ENCODE measurements at regions not wholly inside any gene's neighbourhood (a gene's known extent, or its start where the extent isn't known, plus 50 kb on each side); places are given as distances from the start of the nearest gene placed in this dataset.

GRCh38 chr15:97234851-97235610 lies 725.5 kb upstream of the ARRDC4 start:
- DNase-seq (ENCODE audit: low read depth in 1 of 2, low spot score in 1 of 2), result no peak

GRCh38 chr15:97235611-97235985 lies 724.9 kb upstream of the ARRDC4 start:
- DNase-seq (ENCODE audit: low read depth in 1 of 2, low spot score in 1 of 2), result no peak

- no peak for DNase-seq (ENCODE audit: low read depth in 1 of 2, low spot score in 1 of 2)
Measured at GRCh38 chr15:97236140-97236539, 724.4 kb upstream of the ARRDC4 start.

DNA sequence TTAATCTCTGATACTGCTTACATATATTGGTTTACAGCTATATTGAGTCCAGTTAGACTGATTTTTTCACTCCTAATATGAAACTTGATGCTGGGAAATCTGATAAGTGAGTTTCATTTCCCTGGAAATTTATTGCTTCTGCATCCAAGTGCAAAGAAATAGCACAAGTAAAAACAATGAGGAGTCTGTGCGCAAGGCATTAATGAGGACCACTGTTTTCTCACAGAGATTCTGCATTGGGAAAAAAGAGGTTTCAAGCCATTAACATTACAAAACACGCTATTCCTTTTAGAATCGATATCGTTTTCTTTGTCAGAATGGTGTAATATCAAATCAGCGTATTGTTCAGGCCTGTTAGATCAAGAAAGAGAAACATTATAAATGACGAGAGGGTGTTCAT lies 723.3 kb upstream of the ARRDC4 start:
- DNase-seq (ENCODE audit: low read depth in 1 of 2, low spot score in 1 of 2), result no peak

DNA sequence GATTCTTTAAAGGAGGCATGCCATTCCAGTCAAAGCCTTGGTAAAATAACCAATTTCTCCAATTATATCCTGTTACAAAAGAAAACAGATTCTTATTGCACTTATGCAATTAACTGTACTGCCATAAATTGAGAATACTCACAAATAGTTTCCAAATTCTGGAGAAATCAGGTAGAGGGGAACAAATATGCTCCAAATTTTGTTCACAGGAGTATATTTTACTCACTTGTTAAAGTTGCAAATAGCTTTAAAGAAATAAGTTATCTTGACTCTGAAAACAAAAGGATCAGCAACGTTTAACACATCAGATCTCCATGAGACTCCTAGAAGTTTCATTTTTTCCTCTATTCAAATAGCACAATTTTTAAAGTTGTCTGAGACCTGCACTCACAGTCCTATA lies 712.1 kb upstream of the ARRDC4 start:
- no peak for DNase-seq (ENCODE audit: low read depth in 1 of 2, low spot score in 1 of 2)

- no peak for DNase-seq (ENCODE audit: low read depth in 1 of 2, low spot score in 1 of 2)
Measured at GRCh38 chr15:97259943-97260342, 700.6 kb upstream of the ARRDC4 start.

DNA sequence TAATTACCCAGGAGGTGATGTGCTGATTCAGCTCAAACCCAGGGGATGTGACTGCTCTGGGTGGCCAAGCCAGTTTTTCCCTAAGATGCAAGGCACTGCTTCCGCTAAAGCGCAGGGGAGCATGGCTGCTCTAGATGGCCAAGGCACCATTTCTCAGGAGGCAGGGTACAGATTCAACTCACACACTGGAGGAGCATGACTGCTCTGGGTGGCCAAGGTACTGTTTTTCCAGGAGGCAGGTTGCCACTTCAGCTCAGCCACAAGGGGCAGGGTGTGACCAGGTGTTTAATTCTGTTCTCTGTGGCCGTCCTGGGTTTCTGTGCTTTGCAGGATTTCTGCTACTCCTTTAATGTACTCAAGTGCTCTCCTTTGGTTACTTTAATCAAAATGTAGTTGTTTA lies 659.3 kb upstream of the ARRDC4 start:
- no peak for DNase-seq (ENCODE audit: low read depth in 1 of 2, low spot score in 1 of 2)

- DNase-seq (ENCODE audit: low read depth in 1 of 2, low spot score in 1 of 2), result no peak
Measured at GRCh38 chr15:97316362-97316761, 644.1 kb upstream of the ARRDC4 start.

DNA sequence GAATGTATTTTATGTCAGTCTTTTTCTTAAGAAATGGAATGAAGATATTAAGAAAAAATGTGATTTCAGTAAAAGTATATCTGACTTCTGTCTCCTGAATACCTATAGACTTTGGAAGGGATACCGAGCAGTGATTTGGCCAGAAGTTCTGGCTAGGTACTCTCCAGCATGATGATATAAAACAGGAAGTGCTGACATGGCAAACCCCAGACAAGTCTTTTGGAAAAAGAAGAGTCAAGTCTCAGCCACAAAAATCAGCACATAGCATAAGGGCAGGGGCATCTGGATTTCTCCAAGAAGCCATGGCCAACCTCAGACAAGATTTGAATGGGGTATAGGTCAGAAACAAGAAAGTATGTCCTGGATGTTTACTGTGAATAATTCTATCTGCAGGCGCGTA lies 643.3 kb upstream of the ARRDC4 start:
- DNase-seq (ENCODE audit: low read depth in 1 of 2, low spot score in 1 of 2), result no peak

DNA sequence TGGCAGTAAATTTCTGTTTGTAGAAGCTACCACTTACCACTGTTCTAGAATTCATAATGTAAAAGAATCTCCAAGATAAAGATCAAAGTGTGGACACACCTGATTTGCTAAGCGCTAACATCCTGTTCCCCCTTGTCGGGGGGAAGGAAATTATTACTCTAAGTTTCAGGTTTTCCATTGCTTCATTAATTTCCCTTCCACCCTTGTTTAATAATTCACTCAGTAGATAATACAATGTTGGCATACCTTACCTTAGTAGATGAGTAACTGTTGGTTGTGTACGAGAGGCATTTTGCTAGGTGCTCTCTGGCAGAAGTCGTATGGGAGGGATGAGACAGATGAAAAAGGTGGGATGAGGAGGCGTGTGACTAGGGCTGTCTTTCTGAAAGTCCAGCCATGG lies 641.2 kb upstream of the ARRDC4 start:
- DNase-seq (ENCODE audit: low read depth in 1 of 2, low spot score in 1 of 2), result no peak

GRCh38 chr15:97346221-97346620 lies 614.3 kb upstream of the ARRDC4 start:
- no peak for DNase-seq (ENCODE audit: low read depth in 1 of 2, low spot score in 1 of 2)

GRCh38 chr15:97350813-97351212 lies 609.7 kb upstream of the ARRDC4 start:
- DNase-seq (ENCODE audit: low read depth in 1 of 2, low spot score in 1 of 2), result no peak

- no peak for DNase-seq (ENCODE audit: low read depth in 1 of 2, low spot score in 1 of 2)
Measured at GRCh38 chr15:97383516-97383915, 577.0 kb upstream of the ARRDC4 start.

GRCh38 chr15:97386940-97387339 lies 573.6 kb upstream of the ARRDC4 start:
- no peak for DNase-seq (ENCODE audit: low read depth in 1 of 2, low spot score in 1 of 2)

DNA sequence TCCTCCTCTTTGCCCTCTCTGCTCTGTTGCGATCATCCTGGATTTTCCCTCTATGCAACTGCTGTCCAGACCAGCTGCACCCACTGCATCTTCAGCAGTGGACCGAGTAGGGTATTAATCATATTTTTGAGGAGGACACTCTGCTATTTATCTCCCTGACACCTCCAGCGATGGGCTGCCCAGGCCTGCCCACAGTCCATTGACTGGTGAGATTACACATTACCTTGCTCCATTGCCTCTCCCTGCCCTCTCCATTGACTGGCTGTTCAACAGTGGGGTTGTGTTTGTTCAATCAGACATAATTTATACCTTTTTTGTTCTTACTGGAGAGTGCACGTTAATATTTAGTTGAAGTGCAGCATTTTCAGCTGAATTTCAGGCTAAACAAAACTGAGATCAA lies 559.3 kb upstream of the ARRDC4 start:
- no peak for DNase-seq (ENCODE audit: low read depth in 1 of 2, low spot score in 1 of 2)

DNA sequence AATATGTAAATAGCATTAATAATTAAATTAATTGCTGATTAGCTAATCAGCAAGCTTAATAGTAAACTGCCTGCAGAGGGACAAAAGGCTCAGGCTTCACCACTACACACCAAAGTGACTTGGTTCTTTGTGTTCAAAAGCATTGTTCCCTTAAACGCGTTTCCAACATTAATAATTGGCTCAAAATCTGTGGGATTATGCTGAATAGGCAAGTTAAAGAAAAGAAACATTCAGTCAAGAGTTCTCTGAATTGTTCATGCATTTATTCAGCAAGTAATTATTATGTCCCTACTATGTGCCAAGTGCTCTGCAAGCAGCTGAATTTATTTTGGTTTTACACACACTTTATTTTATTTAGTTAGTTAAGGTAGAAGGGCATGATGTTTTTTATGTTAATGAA lies 558.5 kb upstream of the ARRDC4 start:
- no peak for DNase-seq (ENCODE audit: low read depth in 1 of 2, low spot score in 1 of 2)

GRCh38 chr15:97406841-97407240 lies 553.7 kb upstream of the ARRDC4 start:
- no peak for DNase-seq (ENCODE audit: low read depth in 1 of 2, low spot score in 1 of 2)

DNA sequence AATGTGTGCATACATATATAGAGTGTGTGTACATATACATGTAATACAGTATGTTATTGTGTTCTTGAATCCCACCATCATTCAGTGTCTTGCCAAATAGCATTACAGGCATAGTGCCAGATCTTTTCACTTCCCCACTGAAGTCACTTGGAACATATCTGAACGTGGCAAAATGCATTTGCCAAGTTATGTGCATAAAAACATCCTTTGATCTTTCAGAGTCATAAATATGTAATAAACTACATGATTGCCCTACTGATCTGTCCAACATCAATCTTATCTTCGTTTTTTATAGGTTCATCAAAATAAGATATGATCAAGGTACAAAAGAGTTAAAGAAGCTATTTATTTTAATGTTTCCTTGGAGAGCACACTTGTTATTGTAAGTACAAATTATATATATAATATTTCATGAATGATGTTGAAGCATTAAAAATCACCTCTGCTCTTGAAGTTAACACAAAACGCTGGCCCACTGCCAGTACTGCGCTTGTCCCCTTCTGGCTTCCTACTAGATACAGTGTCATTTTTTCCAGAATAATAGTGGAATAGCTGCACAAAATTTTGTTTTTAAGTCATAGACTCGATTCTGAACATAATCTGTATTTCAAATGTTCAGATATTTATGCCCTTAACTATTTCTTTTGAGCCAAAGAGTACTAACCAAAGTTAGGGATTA lies 549.5 kb upstream of the ARRDC4 start:
- no peak for DNase-seq (ENCODE audit: low read depth in 1 of 2, low spot score in 1 of 2)

DNA sequence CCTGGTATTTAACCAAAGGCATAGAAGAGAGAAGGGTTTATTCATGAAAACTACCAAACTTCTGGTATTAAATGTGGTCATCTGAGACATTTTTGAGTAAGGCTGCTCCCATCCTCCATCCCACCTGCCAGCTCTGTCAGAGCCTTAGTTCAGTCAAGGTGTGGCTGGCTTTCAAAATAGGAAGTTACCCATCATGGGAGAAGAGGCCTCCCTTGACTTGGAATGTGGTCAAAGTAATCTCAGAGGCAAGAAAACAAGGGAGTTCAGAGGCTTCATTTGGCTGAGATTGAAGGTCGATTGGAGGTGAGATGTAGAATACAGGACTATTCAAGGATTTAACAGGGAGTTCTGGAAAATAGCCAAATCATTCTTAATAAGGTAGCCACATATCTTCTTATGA lies 540.4 kb upstream of the ARRDC4 start:
- no peak for DNase-seq (ENCODE audit: low read depth in 1 of 2, low spot score in 1 of 2)

GRCh38 chr15:97425596-97425995 lies 534.9 kb upstream of the ARRDC4 start:
- DNase-seq (ENCODE audit: low read depth in 1 of 2, low spot score in 1 of 2), result no peak

DNA sequence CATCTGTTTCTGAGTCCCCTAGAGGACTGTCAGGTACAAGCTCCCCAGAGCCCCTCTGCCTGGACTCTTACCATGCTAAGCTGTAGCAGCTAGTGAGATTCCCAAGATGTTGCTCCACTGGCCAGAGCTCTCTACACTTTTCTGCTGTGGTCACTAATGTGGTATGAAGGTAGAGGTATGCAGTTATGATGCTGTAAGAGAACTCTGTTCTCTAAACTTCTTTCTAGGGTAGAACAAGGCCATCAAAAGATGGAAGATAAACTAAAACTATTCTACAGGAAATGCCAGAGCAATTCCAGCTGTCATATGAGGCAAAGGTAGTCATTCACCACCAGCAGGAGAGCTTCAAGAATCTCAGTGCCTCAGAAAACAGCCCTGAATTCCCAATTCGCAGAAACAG lies 517.4 kb upstream of the ARRDC4 start:
- DNase-seq (ENCODE audit: low read depth in 1 of 2, low spot score in 1 of 2), result no peak

- DNase-seq (ENCODE audit: low read depth in 1 of 2, low spot score in 1 of 2), result no peak
Measured at GRCh38 chr15:97446138-97446537, 514.4 kb upstream of the ARRDC4 start.

Data from activated T-helper 1 cell treated with anti-CD3 and anti-CD28 coated beads, Interleukin-2, amount 50 U/mL, for 16 hours (primary cell).